K562 (cell line): ENCODE measurements at regions not wholly inside any gene's neighbourhood (a gene's known extent, or its start where the extent isn't known, plus 50 kb on each side); places are given as distances from the start of the nearest gene placed in this dataset.

Source experiments
- ATAC-seq: fragments of 200-7000 bp; cut with Tn5 transposase; 3 replicates; pipeline ENCODE4 v1.9.1; 2020; ENCODE audit warnings: moderate library complexity
- BruUV-seq: library from RNA; stranded (reverse); fragments of 400-500 nt; replicated peaks from 2 replicates; lab custom pipeline; 2021; lab: Mats Ljungman, UMichigan
- CTCF ChIA-PET: fragments of 300-600 bp; formaldehyde crosslinking; extraction: SDS; loops from one replicate; lab custom pipeline; 2021; ENCODE audit warnings: low intra/inter-chr PET ratio; lab: Yijun Ruan, JAX
- POLR2A ChIA-PET: fragments of 300-600, 350-650 bp; sonication (Branson Sonifier 250); formaldehyde crosslinking; extraction: SDS; loops from one replicate; lab custom pipeline; 2021; ENCODE audit warnings: antibody characterized with exemption, inconsistent platforms; lab: Yijun Ruan, JAX
- DNase-seq, 4 experiments: peaks; one replicate each; pipeline versions ENCODE4 v3.0.0 to v3.0.0-alpha.2; 2011 to 2018; ENCODE audit warnings: low spot score in 3 of 4, mixed read lengths in 3 of 4; ENCODE audit errors: extremely low read depth in 1 of 4
- FAIRE-seq: peaks from 2 replicates; lab custom pipeline; 2011; peaks lifted over from hg19 to GRCh38; lab: Jason Lieb, UNC
- H2AFZ ChIP-seq: 2 replicates; pipeline ENCODE4 v1.6.0; 2011; ENCODE audit warnings: low read depth, low read length, control low read depth, inconsistent platforms
- H3K27ac ChIP-seq: fragments of 200-600 bp; 3 replicates; pipeline ENCODE4 v1.8.0; 2011; ENCODE audit warnings: low read depth, mild to moderate bottlenecking, control low read depth, inconsistent platforms, low read length, moderate library complexity, mixed read lengths; ENCODE audit errors: extremely low read depth
- H3K27me3 ChIP-seq, 2 experiments: fragments of 300-600 bp in 1 of 2; 2 replicates in 1 of 2; 3 replicates in 1 of 2; pipeline versions ENCODE4 v1.6.0 to v1.8.0; 2011; ENCODE audit warnings: inconsistent platforms in 2 of 2, low read length in 2 of 2, mild to moderate bottlenecking in 1 of 2, mixed read lengths in 1 of 2, moderate library complexity in 1 of 2; ENCODE audit not compliant: control insufficient read depth in 2 of 2, insufficient read depth in 2 of 2
- H3K36me3 ChIP-seq: fragments of 300-600 bp; 3 replicates; pipeline ENCODE4 v1.8.0; 2011; ENCODE audit warnings: mild to moderate bottlenecking, low read length, inconsistent platforms; ENCODE audit not compliant: control insufficient read depth, insufficient read depth
- H3K4me1 ChIP-seq, 2 experiments: fragments of 200-600 bp in 1 of 2; replicated peaks in 1 of 2; 2 replicates in 1 of 2; 3 replicates in 1 of 2; pipeline versions ENCODE4 v1.5.1 to v1.8.0; 2011; ENCODE audit warnings: inconsistent platforms in 2 of 2, low read length in 2 of 2, mild to moderate bottlenecking in 1 of 2, mixed read lengths in 1 of 2, moderate library complexity in 1 of 2; ENCODE audit not compliant: control insufficient read depth in 2 of 2, insufficient read depth in 2 of 2
- H3K4me2 ChIP-seq: 2 replicates; pipeline ENCODE4 v1.6.1; 2011; ENCODE audit warnings: low read length, control low read depth, inconsistent platforms, mixed read lengths; ENCODE audit not compliant: insufficient read depth
- H3K4me3 ChIP-seq: fragments of 200-600 bp; sonication (generic), shearing (Covaris generic); 2 replicates; pipeline ENCODE4 v1.5.1; 2016; ENCODE audit warnings: control low read depth, inconsistent platforms
- H3K79me2 ChIP-seq: fragments of 200-600 bp; 3 replicates; pipeline ENCODE4 v1.8.0; 2011; ENCODE audit warnings: low read length, inconsistent platforms; ENCODE audit not compliant: control insufficient read depth, insufficient read depth
- H3K9ac ChIP-seq, 2 experiments: 2 replicates each; pipeline versions ENCODE4 v1.6.0 to v1.6.1; 2011; ENCODE audit warnings: low read depth in 2 of 2, low read length in 2 of 2, control low read depth in 1 of 2, inconsistent platforms in 1 of 2, mild to moderate bottlenecking in 1 of 2, mixed read lengths in 1 of 2; ENCODE audit not compliant: insufficient read depth in 1 of 2
- H3K9me1 ChIP-seq: one replicate; pipeline ENCODE4 v1.6.0; 2011; ENCODE audit warnings: inconsistent platforms, mild to moderate bottlenecking, low read length, moderate library complexity; ENCODE audit not compliant: control insufficient read depth, insufficient read depth
- H3K9me3 ChIP-seq: replicated peaks from 2 replicates; pipeline ENCODE4 v1.5.1; 2011; ENCODE audit warnings: low read depth, low read length, inconsistent platforms; ENCODE audit not compliant: control insufficient read depth, insufficient read depth
- H4K20me1 ChIP-seq: replicated peaks from 2 replicates; pipeline ENCODE4 v1.6.1; 2011; ENCODE audit warnings: low read length, inconsistent platforms, mixed read lengths; ENCODE audit not compliant: control insufficient read depth, insufficient read depth
- CBX3 ChIP-seq, 2 experiments: IDR thresholded peaks; 1 replicate in 1 of 2; 2 replicates in 1 of 2; pipeline ENCODE4 v1.6.1; 2012; ENCODE audit warnings: inconsistent platforms in 2 of 2, low read length in 2 of 2, borderline replicate concordance in 1 of 2, control low read depth in 1 of 2
- ETV1 ChIP-seq: fragments of 450-650 bp; conservative IDR thresholded peaks from 2 replicates; pipeline ENCODE4 v1.6.1; 2016; ENCODE audit warnings: missing genetic modification characterization, control low read depth, low read depth, missing compliant biosample characterization
- HDAC8 ChIP-seq: fragments of 450-650 bp; IDR thresholded peaks from 2 replicates; pipeline ENCODE4 v1.6.1; 2016; ENCODE audit warnings: mild to moderate bottlenecking, missing genetic modification characterization, moderate library complexity, missing compliant biosample characterization
- KAT8 ChIP-seq: fragments of 450-650 bp; IDR thresholded peaks from 2 replicates; pipeline ENCODE4 v1.6.1; 2016; ENCODE audit warnings: low read depth, mild to moderate bottlenecking
- MLX ChIP-seq, 2 experiments: fragments of 450-650 bp in 1 of 2; sonication (generic) in 1 of 2; formaldehyde crosslinking; conservative IDR thresholded peaks; 2 replicates each; pipeline versions ENCODE4 v1.4.0 to v1.8.1; 2020 to 2022; ENCODE audit warnings: mild to moderate bottlenecking in 1 of 2, missing genetic modification reagents in 1 of 2
- PBX2 ChIP-seq, 2 experiments: IDR thresholded peaks in 1 of 2; conservative IDR thresholded peaks in 1 of 2; 2 replicates each; pipeline ENCODE4 v1.6.1; 2016; ENCODE audit warnings: low read depth in 2 of 2, mild to moderate bottlenecking in 1 of 2, missing compliant biosample characterization in 1 of 2, missing genetic modification characterization in 1 of 2, moderate library complexity in 1 of 2
- POLR2H ChIP-seq: IDR thresholded peaks from 2 replicates; pipeline ENCODE4 v1.6.1; 2016; ENCODE audit warnings: missing genetic modification characterization, low read depth, mild to moderate bottlenecking, control low read depth, missing compliant biosample characterization, moderate library complexity
- TAF9B ChIP-seq: fragments of 450-650 bp; IDR thresholded peaks from 2 replicates; pipeline ENCODE4 v1.6.1; 2018; ENCODE audit warnings: mild to moderate bottlenecking; ENCODE audit not compliant: partially characterized antibody
- TGIF2 ChIP-seq: sonication (generic); formaldehyde crosslinking; IDR thresholded peaks from 2 replicates; pipeline ENCODE4 v1.8.1; 2022; ENCODE audit warnings: mild to moderate bottlenecking, missing genetic modification reagents, moderate library complexity
- THAP12 ChIP-seq: fragments of 250-450 bp; sonication (Bioruptor Pico); IDR thresholded peaks from 2 replicates; pipeline ENCODE4 v1.9.0; 2021; ENCODE audit warnings: mild to moderate bottlenecking, inconsistent platforms
- ZNF174 ChIP-seq: fragments of 250-450 bp; sonication (Bioruptor Pico); IDR thresholded peaks from 2 replicates; pipeline ENCODE4 v1.4.0; 2020; ENCODE audit warnings: mild to moderate bottlenecking
- WGBS: fragments of 100-300 bp; shearing (Covaris generic); methylation state at CpG from one replicate; pipeline ENCODE4 v1.1.6; 2016; ENCODE audit warnings: low coverage, mixed read lengths; ENCODE audit not compliant: insufficient coverage; ENCODE audit errors: missing lambda C conversion rate; 5-methylcytosine and 5-hydroxymethylcytosine counted together
- in situ Hi-C: fragments of 300-500 bp; cut with MboI; formaldehyde crosslinking; loops from 4 replicates; pipeline ENCODE4 v1.15.0; 2018; ENCODE audit warnings: inconsistent platforms, mixed read lengths
- intact Hi-C: fragments of 100-400 bp; cut with micrococcal nuclease; formaldehyde crosslinking; loops from 2 replicates; pipeline ENCODE4 v1.14.2; 2022

GRCh38 chr18:78733762-78734613, 245.6 kb upstream of the SALL3 start:
- no peaks in the 10 kb centered on the region for H3K36me3 ChIP-seq
- no peak overlapping the region for H3K4me3 ChIP-seq
- H3K9me3 ChIP-seq = no peaks in the 10 kb centered on the region
- no peak overlapping the region for H3K9ac ChIP-seq
- H3K4me2 ChIP-seq = no peak overlapping the region
- POLR2A ChIA-PET = no interaction called here
- no peak overlapping the region for H2AFZ ChIP-seq
- no peak overlapping the region for H3K27ac ChIP-seq
- BruUV-seq = no TSS peak
- no peaks in the 10 kb centered on the region for H4K20me1 ChIP-seq
- 2% methylated on average over 20 of the region's 30 CpGs for WGBS
- ATAC-seq (no peak), FAIRE-seq (no peak), DNase-seq (no peak)
- CTCF ChIA-PET = no interaction called here
- intact Hi-C loops = no loop called here
- in situ Hi-C loops = no loop called here
- no peaks in the 10 kb centered on the region for H3K9me1 ChIP-seq
- peaks cover 0 to 34% of the 10 kb centered on the region in 2 experiments; a peak in 3 of 5 replicates for H3K27me3 ChIP-seq
- no peaks in the 10 kb centered on the region for H3K79me2 ChIP-seq
- no peaks in the 10 kb centered on the region for H3K4me1 ChIP-seq
- TF ChIP-seq ZNF174 (no peak), TGIF2 (CRISPR knock-in tag) (no peak), MLX (CRISPR knock-in tag; conservative IDR thresholded peaks at IDR 0.05) (no peak), THAP12 (no peak), ETV1 (tag) (no peak), TAF9B (no peak), KAT8 (no peak), PBX2 (CRISPR knock-in tag; IDR thresholded peaks at IDR 0.05; ENCODE audit: low read depth) (no peak), PBX2 (tag; conservative IDR thresholded peaks at IDR 0.05; ENCODE audit: low read depth) (no peak), HDAC8 (tag) (no peak), CBX3 (IDR thresholded peaks at IDR 0.05; ENCODE audit: borderline replicate concordance in 1 of 2, low read length in 2 of 2) (no peak), POLR2H (tag) (no peak)
